Hematopoietic multipotent progenitor cell treated with erythropoietin and hydrocortisone succinate and interleukin-3 and kit ligand, for 4 days (in vitro differentiated cells): ENCODE measurements at regions not wholly inside any gene's neighbourhood (a gene's known extent, or its start where the extent isn't known, plus 50 kb on each side); places are given as distances from the start of the nearest gene placed in this dataset.

Experiments used
- DNase-seq: peaks from one replicate; pipeline ENCODE4 v3.0.0-alpha.2; 2015

DNA sequence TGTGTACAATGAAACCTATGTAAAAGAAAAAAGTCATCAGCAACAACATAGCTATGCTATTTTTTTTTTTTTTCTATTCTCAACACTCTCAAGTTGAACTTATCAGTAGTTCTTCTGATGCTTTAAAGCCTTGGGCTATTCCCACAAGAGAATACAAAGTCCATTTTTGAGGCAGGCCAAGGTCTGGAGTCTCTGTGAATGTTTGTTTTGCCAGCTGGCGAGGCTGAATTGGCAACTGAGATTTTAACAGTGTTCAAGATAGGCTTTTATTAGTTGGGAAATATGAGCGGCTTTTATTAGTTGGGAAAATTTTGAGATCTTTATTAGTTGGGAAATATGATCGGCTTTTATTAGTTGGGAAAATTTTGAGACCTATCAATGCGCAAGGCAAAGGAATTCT is 336.6 kb downstream of the SLITRK2 start:
- DNase-seq, result no peak

DNA sequence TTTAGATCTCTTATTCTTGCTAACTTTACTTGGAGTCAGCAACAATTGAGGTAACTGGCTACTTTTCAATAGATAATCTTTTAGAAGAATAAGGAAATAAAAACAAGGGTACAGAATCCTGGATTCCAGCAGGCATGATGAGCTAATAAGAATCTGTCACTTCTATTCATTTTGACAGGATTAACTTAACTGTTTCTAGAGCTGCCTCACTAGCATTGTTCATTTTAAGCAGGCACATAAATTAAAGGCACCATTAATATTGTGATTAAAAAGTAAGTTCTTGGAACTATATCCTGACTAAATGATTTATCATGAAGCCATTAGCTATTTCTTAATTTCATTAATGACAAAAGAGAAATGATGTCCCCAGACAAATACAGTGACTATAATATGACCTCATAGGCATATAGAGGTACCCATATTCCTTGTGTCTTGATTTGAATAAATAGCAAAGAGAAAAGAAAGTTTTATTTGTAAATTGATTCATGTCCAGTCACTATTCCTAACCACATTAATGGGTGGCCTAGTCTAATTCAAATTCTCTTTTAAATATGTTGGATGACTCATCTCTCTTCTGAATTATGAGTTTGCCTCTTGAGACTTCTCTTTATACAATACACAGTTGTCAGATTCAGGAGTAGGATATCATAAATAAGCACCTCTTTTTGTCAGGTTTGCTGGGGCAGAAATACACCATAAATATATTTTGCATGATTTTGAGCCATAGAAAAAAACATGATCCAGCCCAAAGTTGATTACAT is 343.0 kb downstream of the SLITRK2 start:
- no peak for DNase-seq

DNA sequence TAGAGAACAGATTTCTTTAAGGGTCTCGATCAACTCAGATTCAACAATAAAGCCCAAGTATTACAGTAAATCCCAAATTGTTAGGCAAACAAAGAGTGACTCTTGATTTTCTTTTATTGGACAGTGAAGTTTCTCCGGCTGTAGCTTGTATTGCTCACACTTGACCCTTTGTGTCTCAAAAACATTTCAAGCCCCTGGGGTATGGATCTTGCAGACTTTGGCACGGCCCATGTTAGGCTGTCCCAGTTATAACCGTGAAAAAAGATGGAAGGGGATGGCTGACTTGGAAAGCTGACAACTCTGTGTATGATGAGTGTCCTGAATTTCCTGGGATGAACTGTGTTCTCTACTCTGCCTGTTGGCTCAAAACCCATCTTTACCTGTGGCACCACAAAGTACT is 356.1 kb downstream of the SLITRK2 start:
- DNase-seq, result no peak

DNA sequence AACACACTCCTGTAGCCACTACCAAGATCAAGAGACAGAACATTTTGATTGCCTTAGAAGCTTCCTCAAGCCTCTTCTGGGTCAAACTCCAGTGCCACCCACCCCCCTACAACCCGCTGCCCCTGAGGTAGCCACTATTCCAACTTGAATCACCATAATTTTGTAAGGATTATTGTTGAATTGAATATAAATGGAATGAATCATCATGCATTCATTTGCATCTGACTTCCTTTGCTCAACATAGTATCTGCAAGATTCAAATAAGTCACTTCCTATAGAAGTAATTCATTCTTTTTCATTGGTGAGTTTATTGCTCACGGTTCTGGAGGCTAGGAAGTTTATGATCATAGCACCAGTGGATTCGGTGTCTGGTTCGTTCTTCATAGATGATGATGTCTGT is 364.2 kb downstream of the SLITRK2 start:
- DNase-seq, result no peak

DNA sequence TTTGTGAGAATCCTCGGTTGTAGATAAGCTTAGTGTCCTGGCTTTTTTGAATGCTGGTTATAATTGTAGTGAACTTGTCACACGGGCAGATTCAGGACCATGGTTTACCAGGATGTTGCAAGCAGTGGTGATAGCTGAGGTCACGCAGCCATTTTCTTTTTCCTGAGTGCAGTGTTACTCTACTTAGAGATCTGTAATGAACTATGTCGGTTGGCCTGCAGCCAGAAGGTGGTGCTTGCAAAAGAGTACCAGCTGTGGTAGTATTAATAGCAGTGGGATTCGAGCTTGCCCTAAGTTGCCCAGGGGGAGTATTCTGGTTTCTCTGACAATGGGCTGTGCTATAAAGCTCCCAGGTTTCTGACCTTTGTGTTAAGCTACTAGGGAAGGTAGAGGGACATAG is 368.9 kb downstream of the SLITRK2 start:
- no peak for DNase-seq

DNA sequence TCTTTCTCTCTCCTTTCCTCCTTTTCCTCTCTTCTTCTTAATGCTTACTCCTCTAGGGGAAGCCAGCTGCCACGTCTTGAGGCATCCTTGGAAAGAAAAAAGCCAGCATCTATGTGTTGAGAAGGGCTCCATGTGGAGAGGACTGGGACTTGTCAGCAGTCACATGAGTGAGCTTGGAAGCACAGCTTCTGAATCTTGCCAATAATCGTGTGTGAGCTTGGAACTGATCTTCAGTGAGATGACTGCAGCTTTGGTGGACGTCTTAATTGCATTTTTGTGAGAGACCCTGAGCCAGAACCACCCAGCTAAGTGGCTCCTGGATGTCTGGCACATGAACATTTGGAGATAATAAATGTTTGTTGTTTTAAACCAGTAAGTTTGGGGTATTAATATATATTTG is 371.7 kb downstream of the SLITRK2 start:
- DNase-seq, result no peak

DNA sequence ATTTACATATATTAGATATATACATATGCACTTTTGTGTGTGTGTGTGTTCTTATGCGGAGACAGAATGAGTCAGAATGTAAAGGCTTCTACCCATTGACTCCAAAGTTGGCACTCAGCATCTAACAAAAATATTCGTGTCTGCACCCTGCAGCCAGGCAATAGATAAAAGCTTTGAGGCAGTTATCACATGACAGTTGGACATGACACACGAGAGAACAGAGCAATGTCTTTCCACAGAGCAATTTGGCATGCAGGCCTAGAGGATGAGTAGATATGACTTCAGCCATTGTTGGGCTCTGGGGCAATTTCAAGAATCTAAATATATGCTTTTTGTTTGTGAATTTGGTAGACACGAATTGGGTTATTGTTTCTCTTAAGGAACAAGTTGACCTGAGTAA is 391.2 kb downstream of the SLITRK2 start:
- no peak for DNase-seq

DNA sequence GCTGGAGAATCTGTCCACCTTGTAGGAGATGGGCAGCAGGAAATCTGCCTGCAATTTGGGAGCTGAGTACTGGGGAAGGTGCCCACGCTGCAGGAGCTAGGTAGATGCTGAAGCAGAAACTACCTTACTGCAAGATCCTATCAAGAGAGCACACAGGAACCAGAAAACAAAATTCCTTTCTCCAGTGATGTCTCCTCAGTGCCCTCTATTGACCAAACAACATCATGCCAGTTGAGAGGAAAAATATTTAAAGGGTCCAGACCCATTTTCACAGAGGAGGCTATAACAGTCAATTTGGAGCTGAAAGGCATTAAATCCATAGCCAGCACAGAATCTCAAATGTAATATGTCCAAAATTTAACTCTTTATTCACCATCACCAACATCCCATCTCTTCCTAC is 406.8 kb downstream of the SLITRK2 start:
- DNase-seq, result peak; percentile 6

DNA sequence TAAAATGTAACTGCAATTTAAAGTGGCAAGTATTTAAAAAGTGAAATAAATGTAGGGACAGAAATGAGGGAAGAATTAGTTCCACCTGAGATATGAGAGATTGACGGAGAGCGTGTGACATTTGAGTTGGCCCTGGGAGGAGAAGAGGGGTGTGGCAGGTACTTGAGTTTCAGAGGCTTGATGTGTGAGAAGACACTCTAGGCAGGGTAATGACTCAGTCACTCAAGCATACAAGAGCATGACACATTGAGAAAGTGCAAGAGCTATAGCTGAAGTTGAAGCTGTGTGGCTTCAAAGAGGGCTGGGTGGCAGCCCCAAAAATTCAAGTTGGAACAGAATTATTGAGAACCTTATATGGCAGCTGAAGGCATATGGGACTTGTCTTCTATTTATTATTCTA is 420.5 kb downstream of the SLITRK2 start:
- no peak for DNase-seq

DNA sequence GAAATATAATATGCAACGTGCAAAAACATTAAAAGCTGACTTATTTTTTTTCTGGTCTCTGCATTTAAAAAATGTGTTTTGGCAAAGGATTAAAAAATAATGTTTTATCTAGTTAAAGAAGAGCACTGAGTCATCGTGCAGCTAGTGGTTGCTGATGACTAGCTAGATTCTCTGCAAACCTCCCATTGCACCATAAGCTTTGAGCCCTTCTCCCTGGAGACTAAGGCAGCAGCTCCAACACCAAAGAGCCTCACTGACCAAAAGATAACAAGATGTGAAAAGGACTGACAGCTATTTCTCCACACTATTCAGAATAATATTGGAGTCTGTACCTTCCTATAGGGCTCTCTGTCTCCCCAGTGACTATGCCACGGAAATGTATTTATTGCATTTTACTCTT is 424.3 kb downstream of the SLITRK2 start:
- DNase-seq, result no peak

DNA sequence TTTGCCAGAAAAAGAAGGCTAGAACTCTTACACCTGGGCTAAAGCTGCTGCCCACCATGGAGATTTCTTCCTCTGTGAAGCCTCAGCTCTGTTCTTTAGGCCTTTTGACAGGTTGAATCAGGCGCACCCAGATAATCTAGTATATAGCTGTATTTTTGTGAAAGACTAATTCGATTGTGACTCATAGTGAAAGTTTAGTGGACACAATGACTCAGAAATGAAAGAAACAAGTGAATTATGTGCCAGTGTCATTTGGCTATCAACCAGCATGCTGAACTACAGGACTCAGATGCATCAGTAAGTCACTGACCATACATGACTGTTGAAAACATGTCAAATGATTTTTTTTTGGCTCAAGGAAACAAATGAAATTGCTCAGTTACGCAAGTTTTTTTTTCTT is 425.4 kb downstream of the SLITRK2 start:
- no peak for DNase-seq

DNA sequence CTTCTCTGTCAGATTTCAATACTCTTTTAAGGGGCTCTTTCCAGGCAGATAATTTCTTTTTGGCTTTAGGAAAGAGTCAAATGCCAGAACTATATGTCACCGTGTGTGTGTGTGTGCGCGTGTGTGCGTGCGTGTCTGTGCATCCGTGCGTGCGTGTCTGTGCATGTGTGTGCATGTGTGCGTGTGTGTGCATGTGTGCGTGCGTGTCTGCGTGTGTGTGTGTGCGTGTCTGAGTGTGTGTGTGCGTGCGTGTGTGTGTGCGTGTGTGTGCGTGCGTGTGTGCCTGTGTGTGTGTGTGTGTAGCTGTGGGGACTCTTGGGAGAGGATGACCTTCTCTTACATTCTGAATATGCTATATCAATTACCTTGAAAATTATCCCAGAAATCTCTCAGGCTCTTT is 441.6 kb downstream of the SLITRK2 start:
- no peak for DNase-seq

DNA sequence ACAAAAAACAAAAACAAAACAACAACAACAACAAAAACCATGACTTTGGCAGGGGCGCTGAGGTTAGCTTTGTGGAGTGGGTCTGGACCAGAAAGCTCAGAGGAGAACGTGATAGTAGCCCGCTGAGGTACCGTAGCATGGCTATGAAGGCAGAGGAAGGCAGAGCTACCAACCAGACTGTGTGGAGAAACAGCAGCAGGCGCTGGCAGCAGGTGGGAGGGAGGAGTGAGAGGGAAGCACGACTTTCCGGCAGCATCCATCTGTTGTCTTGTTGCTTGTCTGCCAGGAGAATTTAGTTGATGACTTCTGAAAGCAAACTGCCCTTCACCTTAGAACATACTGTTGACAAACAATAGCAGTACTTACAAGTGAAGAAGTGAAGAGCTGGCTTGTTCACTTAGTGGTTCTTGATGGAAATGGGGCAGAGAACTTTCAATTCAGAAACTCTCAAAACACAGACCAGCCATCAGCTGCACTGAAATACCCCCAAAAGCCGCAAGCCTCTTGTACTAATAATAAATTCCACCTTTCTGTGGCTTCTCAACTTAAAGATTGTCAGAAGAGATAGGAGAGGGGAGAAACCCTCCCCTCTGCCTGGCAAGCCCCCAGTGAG is 447.2 kb downstream of the SLITRK2 start:
- DNase-seq, result no peak

DNA sequence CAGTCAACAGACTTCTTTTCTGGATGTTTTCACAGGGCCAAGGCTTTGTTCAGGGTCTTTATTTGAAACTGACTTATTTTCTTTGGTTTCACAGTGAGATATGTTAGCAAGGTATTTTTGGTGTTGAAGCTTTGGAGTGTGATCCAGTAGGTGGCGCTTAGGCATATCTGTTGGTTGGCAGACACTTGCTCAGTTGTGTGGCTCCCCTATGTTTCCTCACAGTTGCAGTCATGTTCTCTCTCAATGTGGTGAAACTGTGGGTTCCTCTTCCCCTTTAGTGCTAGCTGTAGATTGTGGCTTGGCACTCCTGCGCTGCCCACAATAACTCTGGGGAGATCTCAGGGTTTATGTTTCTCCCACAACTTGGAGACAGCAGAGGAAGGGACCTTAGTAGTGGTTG is 460.8 kb downstream of the SLITRK2 start:
- peak; percentile 76 for DNase-seq
